Mucosa of descending colon (tissue), 3 donors: ENCODE measurements at regions not wholly inside any gene's neighbourhood (a gene's known extent, or its start where the extent isn't known, plus 50 kb on each side); places are given as distances from the start of the nearest gene placed in this dataset.

Source experiments
- ATAC-seq: fragments of 200-7000 bp; cut with Tn5 transposase; one replicate; pipeline ENCODE4 v1.9.1; 2020; ENCODE audit warnings: mild to moderate bottlenecking, moderate library complexity
- DNase-seq, 3 donors: peaks; one replicate each; pipeline ENCODE4 v3.0.0-alpha.2; 2020
- H3K36me3 ChIP-seq: fragments of 200-600 bp; one replicate; pipeline ENCODE4 v1.8.0; 2021; ENCODE audit warnings: low read depth, mild to moderate bottlenecking
- H3K4me1 ChIP-seq: fragments of 200-600 bp; one replicate; pipeline ENCODE4 v1.8.0; 2021; ENCODE audit warnings: low read depth, mild to moderate bottlenecking
- H3K4me3 ChIP-seq: fragments of 200-600 bp; one replicate; pipeline ENCODE4 v1.8.0; 2021; ENCODE audit warnings: mild to moderate bottlenecking
- H3K9me3 ChIP-seq: fragments of 200-600 bp; one replicate; pipeline ENCODE4 v1.8.0; 2021; ENCODE audit warnings: mild to moderate bottlenecking
- CTCF ChIP-seq: fragments of 200-600 bp; IDR thresholded peaks from one replicate; pipeline ENCODE4 v1.8.0; 2022; ENCODE audit warnings: antibody characterized with exemption, mild to moderate bottlenecking
- intact Hi-C, 2 donors: fragments of 100-400 bp; cut with DNase I in 1 of 2; cut with micrococcal nuclease in 1 of 2; formaldehyde crosslinking; loops; one replicate each; pipeline versions ENCODE4 v1.11.0 to v1.11.1; 2022; cut with DNase I, micrococcal nuclease
- donor health status: DM: no; HTN: no; CAD: no; lungs with moderate emphysema.
- donor health status: DM: no; HTN: no; CAD: no.
- donor health status: DM: no; HTN: yes; CAD: no.

GRCh38 chr6:135129136-135129856, 51.8 kb upstream of the MYB start:
- Histone ChIP-seq H3K36me3 (no peaks in the 10 kb centered on the region), H3K4me1 (no peaks in the 10 kb centered on the region), H3K4me3 (no peak overlapping the region), H3K9me3 (no peaks in the 10 kb centered on the region)
- TF ChIP-seq CTCF = no peak
- no peak for DNase-seq
- peak; percentile 46 for ATAC-seq
- intact Hi-C loops = no loop called here

DNA sequence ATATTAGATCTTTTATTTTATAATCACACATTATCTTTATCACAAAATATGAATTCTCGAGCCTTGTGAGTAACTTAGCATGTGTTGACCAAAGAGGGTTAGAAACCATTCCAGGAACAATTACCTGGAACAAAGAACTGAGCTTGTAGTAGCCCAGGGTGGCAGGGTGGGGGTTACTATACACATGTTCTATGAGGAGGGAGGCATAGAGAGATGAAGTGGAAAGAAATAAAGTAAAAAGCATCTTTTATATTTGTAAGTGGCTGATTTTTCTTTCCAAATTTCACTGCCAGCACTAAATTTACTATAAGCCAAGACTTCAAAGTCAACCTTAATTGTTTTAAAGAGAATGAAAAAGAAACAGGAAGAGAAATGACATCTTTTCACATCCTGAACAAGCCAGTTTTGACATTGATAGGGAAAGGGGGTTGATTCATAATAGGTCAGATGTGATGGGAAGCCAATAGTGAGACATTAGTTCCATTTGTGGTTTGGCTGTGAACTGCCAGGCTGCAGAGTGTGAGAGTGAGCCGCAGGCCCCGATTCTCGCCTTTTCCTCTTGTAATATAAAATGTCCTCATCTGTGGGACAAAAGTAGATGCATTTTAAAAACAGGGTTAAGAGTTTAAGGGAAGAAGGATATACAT, 52.7 kb upstream of the MYB start:
- H3K4me1 ChIP-seq = no peaks in the 10 kb centered on the region
- no peak for TF ChIP-seq CTCF
- no peaks in the 10 kb centered on the region for H3K36me3 ChIP-seq
- H3K9me3 ChIP-seq = no peaks in the 10 kb centered on the region
- ATAC-seq (peak; percentile 60), DNase-seq (no peak)
- no peak overlapping the region for H3K4me3 ChIP-seq
- intact Hi-C loops = no loop called here

DNA sequence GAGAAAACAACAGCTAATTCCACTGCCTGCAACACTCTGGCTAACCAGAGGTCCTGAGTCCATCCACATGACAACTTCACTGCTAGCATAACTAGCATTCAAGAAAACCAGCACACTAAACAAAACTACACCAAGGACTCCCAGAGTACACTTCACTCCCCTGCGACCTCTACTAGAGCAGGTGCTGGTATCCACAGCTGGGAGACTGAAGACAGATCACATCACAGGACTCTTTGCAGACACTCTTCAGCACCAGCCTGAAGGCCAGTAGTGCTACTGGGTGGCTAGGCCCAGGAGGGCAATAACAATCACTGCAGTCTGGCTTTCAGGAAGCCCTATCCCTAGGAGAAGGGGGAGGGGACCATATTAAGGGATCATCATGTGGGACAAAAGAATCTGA, 54.4 kb upstream of the MYB start:
- H3K4me1 ChIP-seq = no peaks in the 10 kb centered on the region
- no peak overlapping the region for H3K4me3 ChIP-seq
- no peak for TF ChIP-seq CTCF
- H3K36me3 ChIP-seq = no peaks in the 10 kb centered on the region
- no peak for DNase-seq
- no peak for ATAC-seq
- intact Hi-C loops = no loop called here
- H3K9me3 ChIP-seq = no peaks in the 10 kb centered on the region

GRCh38 chr6:135126034-135126433, 55.1 kb upstream of the MYB start:
- no peak for TF ChIP-seq CTCF
- DNase-seq (no peak), ATAC-seq (no peak)
- intact Hi-C loops = no loop called here
- Histone ChIP-seq H3K9me3 (no peaks in the 10 kb centered on the region), H3K4me3 (no peak overlapping the region), H3K36me3 (no peaks in the 10 kb centered on the region), H3K4me1 (no peaks in the 10 kb centered on the region)

DNA sequence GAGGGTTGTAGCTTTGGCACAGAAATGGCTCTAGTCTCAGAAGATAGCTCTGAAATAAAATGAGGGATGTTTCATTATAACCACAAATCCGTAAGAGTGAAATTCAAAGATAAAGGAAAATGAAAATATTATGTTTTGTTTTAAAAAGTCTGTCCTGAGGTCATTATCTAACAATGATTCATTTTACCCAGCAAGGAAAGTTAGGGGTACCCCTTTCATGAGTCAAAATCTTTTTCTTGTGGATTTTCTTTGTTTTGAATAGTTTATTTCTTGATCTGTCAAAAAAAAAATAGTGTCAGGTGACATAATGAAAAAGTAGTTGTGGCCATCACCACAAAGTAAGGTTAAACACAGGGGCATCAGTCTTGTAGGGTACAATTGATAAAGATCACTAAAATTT, 59.7 kb upstream of the MYB start:
- DNase-seq (no peak), ATAC-seq (no peak)
- intact Hi-C loops = no loop called here
- Histone ChIP-seq H3K9me3 (no peaks in the 10 kb centered on the region), H3K36me3 (no peaks in the 10 kb centered on the region), H3K4me3 (no peak overlapping the region), H3K4me1 (no peaks in the 10 kb centered on the region)
- TF ChIP-seq CTCF = no peak
